NCI-H82 (cell line): ENCODE measurements at regions not wholly inside any gene's neighbourhood (a gene's known extent, or its start where the extent isn't known, plus 50 kb on each side); places are given as distances from the start of the nearest gene placed in this dataset.

Experiments used
- DNase-seq: peaks from one replicate; lab custom pipeline; 2025; lab: John Stamatoyannopoulos, UW

GRCh38 chr9:115548609-115549260, 430.8 kb upstream of the TNC start:
- no peak for DNase-seq

GRCh38 chr9:115551396-115551795, 433.4 kb upstream of the TNC start:
- no peak for DNase-seq

GRCh38 chr9:115553060-115553773, 435.3 kb upstream of the TNC start:
- DNase-seq: no peak

GRCh38 chr9:115556432-115556831, 438.5 kb upstream of the TNC start:
- no peak for DNase-seq

GRCh38 chr9:115575147-115575546, 457.2 kb upstream of the TNC start:
- no peak for DNase-seq

- peak; percentile 54 for DNase-seq
Measured at GRCh38 chr9:115585458-115585857, 467.5 kb upstream of the TNC start.

- no peak for DNase-seq
Measured at GRCh38 chr9:115587310-115587709, 469.4 kb upstream of the TNC start.

- no peak for DNase-seq
Measured at GRCh38 chr9:115590011-115590410, 472.1 kb upstream of the TNC start.

GRCh38 chr9:115591584-115591984, 473.6 kb upstream of the TNC start:
- DNase-seq: peak; percentile 86

- DNase-seq: peak; percentile 57
Measured at GRCh38 chr9:115593587-115594091, 475.7 kb upstream of the TNC start.

- DNase-seq: no peak
Measured at GRCh38 chr9:115594557-115594956, 476.6 kb upstream of the TNC start.

GRCh38 chr9:115596021-115596745, 478.2 kb upstream of the TNC start:
- DNase-seq: no peak

- no peak for DNase-seq
Measured at GRCh38 chr9:115596746-115597080, 478.8 kb upstream of the TNC start.

- no peak for DNase-seq
Measured at GRCh38 chr9:115597330-115597895, 479.5 kb upstream of the TNC start.

GRCh38 chr9:115598751-115599150, 480.8 kb upstream of the TNC start:
- no peak for DNase-seq

- no peak for DNase-seq
Measured at GRCh38 chr9:115599898-115600297, 481.9 kb upstream of the TNC start.

- DNase-seq: no peak
Measured at GRCh38 chr9:115601434-115601833, 483.5 kb upstream of the TNC start.

GRCh38 chr9:115604831-115605483, 487.0 kb upstream of the TNC start:
- DNase-seq: no peak

- no peak for DNase-seq
Measured at GRCh38 chr9:115606838-115607237, 488.9 kb upstream of the TNC start.

GRCh38 chr9:115614326-115614999, 496.5 kb upstream of the TNC start:
- no peak for DNase-seq

GRCh38 chr9:115615000-115615401, 497.0 kb upstream of the TNC start:
- DNase-seq: peak; percentile 68
